ENCODE measurements at regions not wholly inside any gene's neighbourhood (a gene's known extent, or its start where the extent isn't known, plus 50 kb on each side); places are given as distances from the start of the nearest gene placed in this dataset.

DNA sequence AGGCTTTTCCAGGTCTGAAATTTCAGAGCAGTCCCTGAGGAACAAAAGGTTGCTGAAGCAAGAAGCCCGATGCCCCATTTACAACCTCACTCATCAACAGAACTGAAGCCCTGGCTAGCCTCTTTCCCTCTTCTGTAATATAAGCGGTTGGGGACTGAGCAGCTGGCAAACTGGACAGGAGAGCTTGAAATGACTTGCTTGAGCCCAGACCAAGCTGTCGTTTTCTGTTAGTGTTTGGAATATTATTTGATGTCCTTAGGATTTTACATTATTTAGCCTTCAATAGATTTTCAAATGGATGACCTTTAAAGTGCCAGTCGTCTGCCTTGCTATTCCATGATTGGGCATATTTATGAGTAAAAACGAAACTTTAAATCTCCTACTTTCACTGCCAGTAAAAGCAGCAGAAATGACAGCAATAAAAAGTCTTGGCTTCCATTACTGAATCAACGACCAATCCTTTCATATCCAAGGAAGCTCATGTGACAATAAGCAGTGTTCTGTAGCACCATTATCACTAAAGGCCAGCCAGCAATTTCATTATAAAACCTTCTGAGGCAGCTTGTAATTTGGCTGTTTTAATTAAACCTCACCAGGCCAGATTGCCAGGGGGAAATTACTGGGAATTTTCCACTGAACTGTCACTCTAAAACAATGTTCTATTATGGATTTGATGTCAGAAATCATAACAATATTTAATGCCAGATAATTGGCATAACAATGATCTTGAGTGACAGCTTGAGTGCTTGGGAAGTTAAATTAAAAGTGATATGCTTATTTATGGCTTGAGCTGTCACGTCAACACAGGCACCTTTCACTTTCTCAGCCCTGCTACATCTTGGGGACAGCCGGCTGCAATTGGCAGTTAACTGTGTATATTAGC is 85.9 kb downstream of the LSMEM1 start:
- Histone ChIP-seq H3F3A (ENCODE audit: insufficient read depth, low read length, poor library complexity, severe bottlenecking) (no peaks in the 10 kb centered on the region), H4K20me1 (ENCODE audit: insufficient read depth) (no peaks in the 10 kb centered on the region), H3K4me2 (ENCODE audit: low read length) (peak overlapping the region; percentile 60), H3K9me2 (ENCODE audit: insufficient read depth, low read length) (no peaks in the 10 kb centered on the region), H3K9ac (ENCODE audit: low read length) (peak overlapping the region; percentile 2), H3K27ac (ENCODE audit: low read length) (peak overlapping the region; percentile 73), H3K9me3 (ENCODE audit: low read length) (no peaks in the 10 kb centered on the region), H3K27me3 (ENCODE audit: insufficient read depth, low read depth, low read length) (no peaks in the 10 kb centered on the region), H2AFZ (ENCODE audit: low read depth, low read length) (no peak overlapping the region), H3K36me3 (ENCODE audit: insufficient read depth, low read length) (no peaks in the 10 kb centered on the region), H3K79me2 (replicated peaks; ENCODE audit: insufficient read depth, low read length) (no peaks in the 10 kb centered on the region), H3K4me3 (ENCODE audit: low read length) (peak overlapping the region; percentile 34)
- no peak for TF ChIP-seq TAF1 (IDR thresholded peaks at IDR 0.05; ENCODE audit: low read depth)
- TF ChIP-seq POLR2AphosphoS5 (IDR thresholded peaks at IDR 0.05): peak; percentile 87
- no peak for TF ChIP-seq MXI1 (conservative IDR thresholded peaks at IDR 0.05; ENCODE audit: poor library complexity, severe bottlenecking)
- TF ChIP-seq, protein P1, sequence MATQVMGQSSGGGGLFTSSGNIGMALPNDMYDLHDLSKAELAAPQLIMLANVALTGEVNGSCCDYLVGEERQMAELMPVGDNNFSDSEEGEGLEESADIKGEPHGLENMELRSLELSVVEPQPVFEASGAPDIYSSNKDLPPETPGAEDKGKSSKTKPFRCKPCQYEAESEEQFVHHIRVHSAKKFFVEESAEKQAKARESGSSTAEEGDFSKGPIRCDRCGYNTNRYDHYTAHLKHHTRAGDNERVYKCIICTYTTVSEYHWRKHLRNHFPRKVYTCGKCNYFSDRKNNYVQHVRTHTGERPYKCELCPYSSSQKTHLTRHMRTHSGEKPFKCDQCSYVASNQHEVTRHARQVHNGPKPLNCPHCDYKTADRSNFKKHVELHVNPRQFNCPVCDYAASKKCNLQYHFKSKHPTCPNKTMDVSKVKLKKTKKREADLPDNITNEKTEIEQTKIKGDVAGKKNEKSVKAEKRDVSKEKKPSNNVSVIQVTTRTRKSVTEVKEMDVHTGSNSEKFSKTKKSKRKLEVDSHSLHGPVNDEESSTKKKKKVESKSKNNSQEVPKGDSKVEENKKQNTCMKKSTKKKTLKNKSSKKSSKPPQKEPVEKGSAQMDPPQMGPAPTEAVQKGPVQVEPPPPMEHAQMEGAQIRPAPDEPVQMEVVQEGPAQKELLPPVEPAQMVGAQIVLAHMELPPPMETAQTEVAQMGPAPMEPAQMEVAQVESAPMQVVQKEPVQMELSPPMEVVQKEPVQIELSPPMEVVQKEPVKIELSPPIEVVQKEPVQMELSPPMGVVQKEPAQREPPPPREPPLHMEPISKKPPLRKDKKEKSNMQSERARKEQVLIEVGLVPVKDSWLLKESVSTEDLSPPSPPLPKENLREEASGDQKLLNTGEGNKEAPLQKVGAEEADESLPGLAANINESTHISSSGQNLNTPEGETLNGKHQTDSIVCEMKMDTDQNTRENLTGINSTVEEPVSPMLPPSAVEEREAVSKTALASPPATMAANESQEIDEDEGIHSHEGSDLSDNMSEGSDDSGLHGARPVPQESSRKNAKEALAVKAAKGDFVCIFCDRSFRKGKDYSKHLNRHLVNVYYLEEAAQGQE (IDR thresholded peaks at IDR 0.05; ENCODE audit: borderline replicate concordance): no peak
- no peak for TF ChIP-seq EZH2 (IDR thresholded peaks at IDR 0.05; ENCODE audit: borderline replicate concordance, insufficient read depth, low read length, poor library complexity, severe bottlenecking)
- TF ChIP-seq EP300 (conservative IDR thresholded peaks at IDR 0.05; ENCODE audit: poor library complexity, severe bottlenecking): peak; percentile 98
- TF ChIP-seq SMC3 (conservative IDR thresholded peaks at IDR 0.05; ENCODE audit: poor library complexity): no peak
- no peak for TF ChIP-seq CTCF (IDR thresholded peaks at IDR 0.05; ENCODE audit: poor library complexity, severe bottlenecking)
- peak; percentile 21 for TF ChIP-seq RAD21 (conservative IDR thresholded peaks at IDR 0.05)

GRCh38 chr7:112567388-112567787 is 86.6 kb downstream of the LSMEM1 start:
- H2AFZ ChIP-seq (ENCODE audit: low read depth, low read length): no peak overlapping the region
- H3K36me3 ChIP-seq (ENCODE audit: insufficient read depth, low read length): no peaks in the 10 kb centered on the region
- no peaks in the 10 kb centered on the region for H4K20me1 ChIP-seq (ENCODE audit: insufficient read depth)
- no peaks in the 10 kb centered on the region for H3K79me2 ChIP-seq (replicated peaks; ENCODE audit: insufficient read depth, low read length)
- TF ChIP-seq MXI1 (conservative IDR thresholded peaks at IDR 0.05; ENCODE audit: poor library complexity, severe bottlenecking) (no peak), EZH2 (IDR thresholded peaks at IDR 0.05; ENCODE audit: borderline replicate concordance, insufficient read depth, low read length, poor library complexity, severe bottlenecking) (no peak), CTCF (IDR thresholded peaks at IDR 0.05; ENCODE audit: poor library complexity, severe bottlenecking) (no peak), RAD21 (conservative IDR thresholded peaks at IDR 0.05) (no peak), SMC3 (conservative IDR thresholded peaks at IDR 0.05; ENCODE audit: poor library complexity) (no peak), POLR2AphosphoS5 (IDR thresholded peaks at IDR 0.05) (no peak), EP300 (conservative IDR thresholded peaks at IDR 0.05; ENCODE audit: poor library complexity, severe bottlenecking) (no peak), TAF1 (IDR thresholded peaks at IDR 0.05; ENCODE audit: low read depth) (no peak)
- TF ChIP-seq, protein P1 (IDR thresholded peaks at IDR 0.05; ENCODE audit: borderline replicate concordance): no peak
- no peaks in the 10 kb centered on the region for H3K9me2 ChIP-seq (ENCODE audit: insufficient read depth, low read length)
- no peaks in the 10 kb centered on the region for H3F3A ChIP-seq (ENCODE audit: insufficient read depth, low read length, poor library complexity, severe bottlenecking)
- H3K4me2 ChIP-seq (ENCODE audit: low read length): peak overlapping the region; percentile 25
- peak overlapping the region; percentile 73 for H3K27ac ChIP-seq (ENCODE audit: low read length)
- peak overlapping the region; percentile 34 for H3K4me3 ChIP-seq (ENCODE audit: low read length)
- peak overlapping the region; percentile 2 for H3K9ac ChIP-seq (ENCODE audit: low read length)
- H3K27me3 ChIP-seq (ENCODE audit: insufficient read depth, low read depth, low read length): no peaks in the 10 kb centered on the region
- H3K9me3 ChIP-seq (ENCODE audit: low read length): no peaks in the 10 kb centered on the region
